GM19239 (cell line): ENCODE measurements at regions not wholly inside any gene's neighbourhood (a gene's known extent, or its start where the extent isn't known, plus 50 kb on each side); places are given as distances from the start of the nearest gene placed in this dataset.

Experiments
- DNase-seq: peaks from one replicate; pipeline ENCODE4 v3.0.0; 2011; ENCODE audit warnings: low spot score; ENCODE audit not compliant: insufficient read length
- FAIRE-seq: peaks from 2 replicates; lab custom pipeline; 2011; peaks lifted over from hg19 to GRCh38; lab: Jason Lieb, UNC

- FAIRE-seq = no peak
- DNase-seq = no peak
Measured at GRCh38 chr17:72400488-72400827, 279.6 kb downstream of the SOX9 start.

- DNase-seq = no peak
Measured at GRCh38 chr17:72400863-72401262, 280.0 kb downstream of the SOX9 start.

GRCh38 chr17:72401883-72402726 is 281.3 kb downstream of the SOX9 start:
- FAIRE-seq (no peak), DNase-seq (no peak)

More at GRCh38 chr17:72400863-72401262, 280.0 kb downstream of the SOX9 start:
- FAIRE-seq = no peak

- FAIRE-seq = no peak
Measured at GRCh38 chr17:72402727-72403210, 281.9 kb downstream of the SOX9 start.

GRCh38 chr17:72403713-72404209 is 282.9 kb downstream of the SOX9 start:
- DNase-seq = no peak
- no peak for FAIRE-seq

More at GRCh38 chr17:72402727-72403210, 281.9 kb downstream of the SOX9 start:
- no peak for DNase-seq

- FAIRE-seq (no peak), DNase-seq (no peak)
Measured at GRCh38 chr17:72404872-72405271, 284.1 kb downstream of the SOX9 start.

- DNase-seq (no peak), FAIRE-seq (no peak)
Measured at GRCh38 chr17:72405662-72406230, 284.9 kb downstream of the SOX9 start.

GRCh38 chr17:72406498-72406897 is 285.7 kb downstream of the SOX9 start:
- peak; percentile 39 for FAIRE-seq
- DNase-seq = no peak

GRCh38 chr17:72407336-72407909 is 286.6 kb downstream of the SOX9 start:
- peak; percentile 37 for FAIRE-seq

GRCh38 chr17:72407931-72408330 is 287.1 kb downstream of the SOX9 start:
- no peak for FAIRE-seq
- DNase-seq = no peak

More at GRCh38 chr17:72407336-72407909, 286.6 kb downstream of the SOX9 start:
- DNase-seq = peak; percentile 54

- DNase-seq (no peak), FAIRE-seq (no peak)
Measured at GRCh38 chr17:72408641-72409040, 287.8 kb downstream of the SOX9 start.

- FAIRE-seq = no peak
- DNase-seq = no peak
Measured at GRCh38 chr17:72409405-72410002, 288.7 kb downstream of the SOX9 start.

- DNase-seq = no peak
- FAIRE-seq = no peak
Measured at GRCh38 chr17:72411124-72411563, 290.3 kb downstream of the SOX9 start.

GRCh38 chr17:72412650-72413076 is 291.8 kb downstream of the SOX9 start:
- FAIRE-seq (no peak), DNase-seq (no peak)

GRCh38 chr17:72413077-72414031 is 292.5 kb downstream of the SOX9 start:
- no peak for DNase-seq
- FAIRE-seq = no peak

- FAIRE-seq = no peak
- no peak for DNase-seq
Measured at GRCh38 chr17:72414032-72414396, 293.2 kb downstream of the SOX9 start.

GRCh38 chr17:72414967-72415853 is 294.4 kb downstream of the SOX9 start:
- no peak for FAIRE-seq
- DNase-seq = no peak

- no peak for DNase-seq
- no peak for FAIRE-seq
Measured at GRCh38 chr17:72416054-72416675, 295.3 kb downstream of the SOX9 start.
